Heart left ventricle (tissue), 13 donors: ENCODE measurements at regions not wholly inside any gene's neighbourhood (a gene's known extent, or its start where the extent isn't known, plus 50 kb on each side); places are given as distances from the start of the nearest gene placed in this dataset.

ENCODE experiments used
- CTCF ChIP-seq, 12 donors: fragments of 200-600 bp; sonication (generic) in 4 of 12; IDR thresholded peaks; one replicate each; pipeline versions ENCODE4 v1.5.0 to v1.8.0; 2018 to 2022; ENCODE audit warnings: antibody characterized with exemption in 12 of 12, mild to moderate bottlenecking in 5 of 12
- POLR2A ChIP-seq, 2 donors: fragments of 450-650 bp; IDR thresholded peaks; one replicate each; pipeline ENCODE4 v1.6.1; 2017; ENCODE audit warnings: antibody characterized with exemption in 2 of 2, mild to moderate bottlenecking in 2 of 2, moderate library complexity in 2 of 2
- donor health status: ischemic (EF 13 %, LVEDD 7.1; RV severe dilation, severe dysfunction).
- donor health status: DM: no; HTN: yes; CAD: no.
- donor health status: DM: no; HTN: no; CAD: no.
- donor health status: ischemic (EF 25% LVEDD 6.9; RV normal size, moderate dysfunction).
- donor health status: ischemic (EF 25% LVEDD 5.7; RV mildly dilated, moderate dysfunction).
- donor health status: ischemic (EF 35%, LVEDD 5.7; RV mildly dilated, moderate dysfunction).
- donor health status: nonischemic (EF 11% LVEDD 7.7; RV severe dilation, severe dysfunction).
- donor health status: DM: yes; HTN: yes; CAD: no.
- donor health status: PGD.
- donor health status: ischemic (EF 29% LVEDD 5.4; RV normal size, mild dysfunction).
- donor health status: nonischemic (EF 23%, LVEDD 6.1; RV moderate dilation, normal function).

GRCh38 chr10:4373098-4373497, 452.9 kb upstream of the AKR1E2 start:
- TF ChIP-seq CTCF (IDR thresholded peaks at IDR 0.05) (no peak), POLR2A (IDR thresholded peaks at IDR 0.05) (no peak)
